ENCODE measurements at regions not wholly inside any gene's neighbourhood (a gene's known extent, or its start where the extent isn't known, plus 50 kb on each side); places are given as distances from the start of the nearest gene placed in this dataset.

DNA sequence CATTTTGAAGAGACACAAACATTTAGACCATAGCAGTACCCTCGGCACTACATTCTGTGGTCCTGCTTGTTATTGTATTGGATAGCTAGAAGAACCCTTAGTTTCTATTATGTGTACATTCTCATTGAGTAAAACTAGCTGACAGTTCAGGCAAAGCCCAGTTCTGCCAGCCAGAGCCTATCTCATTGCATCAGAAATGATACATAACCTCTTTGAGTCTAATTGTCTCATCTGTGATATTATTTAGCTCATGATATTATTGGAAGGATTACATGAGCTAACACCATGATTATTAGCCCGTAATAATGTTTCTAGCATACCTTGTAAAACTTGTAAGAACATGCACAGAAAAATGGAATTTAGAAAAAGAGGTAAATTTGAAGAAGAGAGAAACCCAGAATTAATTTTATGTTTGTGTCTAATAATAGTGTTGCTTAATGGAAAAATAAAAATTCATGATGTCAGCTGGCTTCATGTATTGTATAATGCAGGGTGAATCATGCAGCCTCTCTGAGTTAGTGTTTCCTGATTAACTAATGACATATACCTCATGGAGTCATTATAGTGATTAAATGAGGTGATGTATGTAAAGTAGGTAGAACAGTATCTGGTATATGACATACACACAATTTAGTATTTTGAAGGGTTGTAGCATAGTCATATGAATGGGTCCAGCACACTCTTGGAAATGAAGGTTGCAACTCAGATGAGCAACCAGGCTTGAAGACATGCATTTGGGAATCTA is 339.4 kb upstream of the GRM7 start:
- no peak for DNase-seq (ENCODE audit: low read depth in 6 of 9, low spot score in 9 of 9)
- Histone ChIP-seq H3K4me1 (ENCODE audit: control insufficient read depth in 2 of 2, insufficient read depth in 2 of 2, low read length in 2 of 2) (no peaks in the 10 kb centered on the region), H3K36me3 (ENCODE audit: control insufficient read depth in 2 of 2, insufficient read depth in 2 of 2, low read length in 1 of 2) (no peaks in the 10 kb centered on the region), H3K9me3 (ENCODE audit: control insufficient read depth in 2 of 2, insufficient read depth in 1 of 2, low read length in 1 of 2) (no peaks in the 10 kb centered on the region), H3K27ac (ENCODE audit: low read depth in 1 of 2, low read length in 1 of 2) (no peak overlapping the region), H3K4me3 (ENCODE audit: low read length in 2 of 2) (no peak overlapping the region), H3K27me3 (ENCODE audit: control insufficient read depth in 2 of 2, insufficient read depth in 1 of 2, low read length in 1 of 2) (no peaks in the 10 kb centered on the region)
- 94% methylated on average over 2 of the region's 2 CpGs for WGBS

DNA sequence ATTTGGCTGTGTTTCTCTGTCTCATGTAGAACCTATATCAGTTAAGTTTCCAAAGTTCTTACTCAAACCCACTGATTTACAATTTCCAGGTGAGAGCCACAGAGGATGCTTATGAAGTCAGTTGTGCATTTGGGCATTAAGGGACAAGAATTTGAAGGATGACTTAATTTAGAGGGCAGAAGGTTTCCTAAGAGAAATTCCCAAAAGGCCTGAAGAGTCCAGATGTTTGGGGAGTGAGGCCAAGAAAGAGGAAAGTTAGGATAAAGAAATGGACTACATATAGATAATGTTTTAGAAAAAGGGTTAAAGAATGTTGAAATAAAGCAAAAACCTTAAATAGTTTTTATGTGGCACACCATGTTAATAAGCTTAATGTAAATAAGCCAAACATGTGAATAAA is 338.7 kb upstream of the GRM7 start:
- Histone ChIP-seq H3K9me3 (ENCODE audit: control insufficient read depth in 2 of 2, insufficient read depth in 1 of 2, low read length in 1 of 2) (no peaks in the 10 kb centered on the region), H3K4me1 (ENCODE audit: control insufficient read depth in 2 of 2, insufficient read depth in 2 of 2, low read length in 2 of 2) (no peaks in the 10 kb centered on the region), H3K36me3 (ENCODE audit: control insufficient read depth in 2 of 2, insufficient read depth in 2 of 2, low read length in 1 of 2) (no peaks in the 10 kb centered on the region), H3K4me3 (ENCODE audit: low read length in 2 of 2) (no peak overlapping the region), H3K27me3 (ENCODE audit: control insufficient read depth in 2 of 2, insufficient read depth in 1 of 2, low read length in 1 of 2) (no peaks in the 10 kb centered on the region), H3K27ac (ENCODE audit: low read depth in 1 of 2, low read length in 1 of 2) (no peak overlapping the region)
- DNase-seq (ENCODE audit: low read depth in 6 of 9, low spot score in 9 of 9): no peak

GRCh38 chr3:6523043-6523442 is 337.9 kb upstream of the GRM7 start:
- 89% methylated on average over 2 of the region's 2 CpGs for WGBS
- Histone ChIP-seq H3K36me3 (ENCODE audit: control insufficient read depth in 2 of 2, insufficient read depth in 2 of 2, low read length in 1 of 2) (no peaks in the 10 kb centered on the region), H3K9me3 (ENCODE audit: control insufficient read depth in 2 of 2, insufficient read depth in 1 of 2, low read length in 1 of 2) (no peaks in the 10 kb centered on the region), H3K4me3 (ENCODE audit: low read length in 2 of 2) (no peak overlapping the region), H3K27ac (ENCODE audit: low read depth in 1 of 2, low read length in 1 of 2) (no peak overlapping the region), H3K27me3 (ENCODE audit: control insufficient read depth in 2 of 2, insufficient read depth in 1 of 2, low read length in 1 of 2) (no peaks in the 10 kb centered on the region), H3K4me1 (ENCODE audit: control insufficient read depth in 2 of 2, insufficient read depth in 2 of 2, low read length in 2 of 2) (no peaks in the 10 kb centered on the region)
- DNase-seq (ENCODE audit: low read depth in 6 of 9, low spot score in 9 of 9): no peak

DNA sequence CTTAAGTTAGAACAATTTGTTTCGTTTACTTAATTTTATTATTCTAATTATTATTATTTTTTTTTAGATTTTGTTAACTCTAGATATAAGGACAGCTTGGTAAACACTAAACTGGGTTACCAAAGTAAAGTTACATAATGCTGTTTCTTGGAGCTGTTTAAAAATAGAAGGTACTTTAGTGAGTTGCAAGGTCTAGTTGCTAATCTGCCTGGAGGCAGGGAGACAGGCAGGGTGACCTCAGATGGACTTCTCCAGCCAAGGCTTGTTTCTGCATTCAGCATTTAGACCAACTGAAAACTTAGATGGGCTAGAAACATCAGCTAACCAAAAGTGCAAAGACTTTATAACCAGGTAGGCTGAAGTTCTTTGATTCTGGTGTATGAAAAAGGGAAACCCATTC is 336.4 kb upstream of the GRM7 start:
- H3K27me3 ChIP-seq (ENCODE audit: control insufficient read depth in 2 of 2, insufficient read depth in 1 of 2, low read length in 1 of 2): no peaks in the 10 kb centered on the region
- H3K36me3 ChIP-seq (ENCODE audit: control insufficient read depth in 2 of 2, insufficient read depth in 2 of 2, low read length in 1 of 2): no peaks in the 10 kb centered on the region
- H3K4me1 ChIP-seq (ENCODE audit: control insufficient read depth in 2 of 2, insufficient read depth in 2 of 2, low read length in 2 of 2): no peaks in the 10 kb centered on the region
- no peak for DNase-seq (ENCODE audit: low read depth in 6 of 9, low spot score in 9 of 9)
- WGBS: 41% methylated on average over 1 of the region's 1 CpG
- H3K4me3 ChIP-seq (ENCODE audit: low read length in 2 of 2): no peak overlapping the region
- no peak overlapping the region for H3K27ac ChIP-seq (ENCODE audit: low read depth in 1 of 2, low read length in 1 of 2)
- H3K9me3 ChIP-seq (ENCODE audit: control insufficient read depth in 2 of 2, insufficient read depth in 1 of 2, low read length in 1 of 2): no peaks in the 10 kb centered on the region

GRCh38 chr3:6526321-6526720 is 334.6 kb upstream of the GRM7 start:
- no peak for DNase-seq (ENCODE audit: low read depth in 6 of 9, low spot score in 9 of 9)
- WGBS: 92% methylated on average over 8 of the region's 8 CpGs

GRCh38 chr3:6526861-6527260 is 334.1 kb upstream of the GRM7 start:
- 9% methylated on average over 2 of the region's 2 CpGs for WGBS
- Histone ChIP-seq H3K36me3 (ENCODE audit: control insufficient read depth in 2 of 2, insufficient read depth in 2 of 2, low read length in 1 of 2) (no peaks in the 10 kb centered on the region), H3K27ac (ENCODE audit: low read depth in 1 of 2, low read length in 1 of 2) (no peak overlapping the region), H3K9me3 (ENCODE audit: control insufficient read depth in 2 of 2, insufficient read depth in 1 of 2, low read length in 1 of 2) (no peaks in the 10 kb centered on the region), H3K27me3 (ENCODE audit: control insufficient read depth in 2 of 2, insufficient read depth in 1 of 2, low read length in 1 of 2) (no peaks in the 10 kb centered on the region), H3K4me3 (ENCODE audit: low read length in 2 of 2) (no peak overlapping the region), H3K4me1 (ENCODE audit: control insufficient read depth in 2 of 2, insufficient read depth in 2 of 2, low read length in 2 of 2) (no peaks in the 10 kb centered on the region)
- no peak for DNase-seq (ENCODE audit: low read depth in 6 of 9, low spot score in 9 of 9)

More at GRCh38 chr3:6526321-6526720, 334.6 kb upstream of the GRM7 start:
- Histone ChIP-seq H3K9me3 (ENCODE audit: control insufficient read depth in 2 of 2, insufficient read depth in 1 of 2, low read length in 1 of 2) (no peaks in the 10 kb centered on the region), H3K4me3 (ENCODE audit: low read length in 2 of 2) (no peak overlapping the region), H3K36me3 (ENCODE audit: control insufficient read depth in 2 of 2, insufficient read depth in 2 of 2, low read length in 1 of 2) (no peaks in the 10 kb centered on the region), H3K27me3 (ENCODE audit: control insufficient read depth in 2 of 2, insufficient read depth in 1 of 2, low read length in 1 of 2) (no peaks in the 10 kb centered on the region), H3K27ac (ENCODE audit: low read depth in 1 of 2, low read length in 1 of 2) (no peak overlapping the region), H3K4me1 (ENCODE audit: control insufficient read depth in 2 of 2, insufficient read depth in 2 of 2, low read length in 2 of 2) (no peaks in the 10 kb centered on the region)

DNA sequence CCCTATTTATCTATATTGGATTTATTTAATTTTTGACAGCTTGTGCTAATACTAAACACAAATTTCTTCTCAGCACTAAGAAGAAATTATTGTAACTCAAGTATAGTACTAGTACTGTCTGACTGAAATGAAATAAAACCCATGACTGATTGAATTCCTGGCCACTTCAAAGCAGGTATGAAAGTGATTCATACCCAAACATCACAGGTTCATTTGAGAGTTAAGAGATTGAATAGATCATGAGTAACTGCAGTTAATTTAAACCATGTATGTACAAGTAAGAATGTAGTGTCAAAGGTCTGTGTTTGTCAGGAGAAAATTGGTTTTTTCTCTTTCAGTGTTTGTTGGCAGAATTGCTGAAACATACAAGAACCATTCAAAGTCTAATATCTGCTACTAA is 332.0 kb upstream of the GRM7 start:
- Histone ChIP-seq H3K27me3 (ENCODE audit: control insufficient read depth in 2 of 2, insufficient read depth in 1 of 2, low read length in 1 of 2) (no peaks in the 10 kb centered on the region), H3K4me3 (ENCODE audit: low read length in 2 of 2) (no peak overlapping the region), H3K4me1 (ENCODE audit: control insufficient read depth in 2 of 2, insufficient read depth in 2 of 2, low read length in 2 of 2) (no peaks in the 10 kb centered on the region), H3K36me3 (ENCODE audit: control insufficient read depth in 2 of 2, insufficient read depth in 2 of 2, low read length in 1 of 2) (no peaks in the 10 kb centered on the region), H3K9me3 (ENCODE audit: control insufficient read depth in 2 of 2, insufficient read depth in 1 of 2, low read length in 1 of 2) (no peaks in the 10 kb centered on the region), H3K27ac (ENCODE audit: low read depth in 1 of 2, low read length in 1 of 2) (no peak overlapping the region)
- no peak for DNase-seq (ENCODE audit: low read depth in 6 of 9, low spot score in 9 of 9)

- WGBS: 93% methylated on average over 6 of the region's 6 CpGs
- Histone ChIP-seq H3K4me1 (ENCODE audit: control insufficient read depth in 2 of 2, insufficient read depth in 2 of 2, low read length in 2 of 2) (no peaks in the 10 kb centered on the region), H3K27me3 (ENCODE audit: control insufficient read depth in 2 of 2, insufficient read depth in 1 of 2, low read length in 1 of 2) (no peaks in the 10 kb centered on the region), H3K36me3 (ENCODE audit: control insufficient read depth in 2 of 2, insufficient read depth in 2 of 2, low read length in 1 of 2) (no peaks in the 10 kb centered on the region), H3K4me3 (ENCODE audit: low read length in 2 of 2) (no peak overlapping the region), H3K9me3 (ENCODE audit: control insufficient read depth in 2 of 2, insufficient read depth in 1 of 2, low read length in 1 of 2) (no peaks in the 10 kb centered on the region), H3K27ac (ENCODE audit: low read depth in 1 of 2, low read length in 1 of 2) (no peak overlapping the region)
- DNase-seq (ENCODE audit: low read depth in 6 of 9, low spot score in 9 of 9): no peak
Measured at GRCh38 chr3:6531153-6531552, 329.8 kb upstream of the GRM7 start.

DNA sequence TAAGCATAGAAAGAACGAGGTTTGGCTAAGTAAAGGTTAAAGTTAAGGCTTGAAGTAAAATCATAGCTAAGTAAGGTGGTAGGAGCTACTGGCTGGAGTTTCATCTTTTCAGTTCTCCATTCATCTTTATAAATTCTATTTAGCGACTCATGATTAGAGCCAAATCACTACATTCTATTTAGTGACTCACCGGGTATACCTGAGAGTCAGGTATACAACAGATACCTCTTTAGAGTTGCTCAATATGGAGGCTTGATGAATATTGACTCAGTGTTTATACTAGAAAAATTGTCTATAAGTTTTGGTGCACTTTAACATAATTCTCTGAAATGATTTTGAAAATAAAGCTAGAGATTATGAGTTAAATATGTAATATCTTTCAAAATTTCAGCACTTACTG is 328.8 kb upstream of the GRM7 start:
- Histone ChIP-seq H3K27ac (ENCODE audit: low read depth in 1 of 2, low read length in 1 of 2) (no peak overlapping the region), H3K9me3 (ENCODE audit: control insufficient read depth in 2 of 2, insufficient read depth in 1 of 2, low read length in 1 of 2) (no peaks in the 10 kb centered on the region), H3K27me3 (ENCODE audit: control insufficient read depth in 2 of 2, insufficient read depth in 1 of 2, low read length in 1 of 2) (no peaks in the 10 kb centered on the region), H3K4me1 (ENCODE audit: control insufficient read depth in 2 of 2, insufficient read depth in 2 of 2, low read length in 2 of 2) (no peaks in the 10 kb centered on the region), H3K36me3 (ENCODE audit: control insufficient read depth in 2 of 2, insufficient read depth in 2 of 2, low read length in 1 of 2) (no peaks in the 10 kb centered on the region), H3K4me3 (ENCODE audit: low read length in 2 of 2) (no peak overlapping the region)
- DNase-seq (ENCODE audit: low read depth in 6 of 9, low spot score in 9 of 9): no peak
- whole genome bisulfite sequencing: 93% methylated on average over 3 of the region's 3 CpGs
